Vagina (tissue), 2 donors: ENCODE measurements at regions not wholly inside any gene's neighbourhood (a gene's known extent, or its start where the extent isn't known, plus 50 kb on each side); places are given as distances from the start of the nearest gene placed in this dataset.

Experiments used
- CTCF ChIP-seq, 3 experiments: fragments of 450-650 bp in 2 of 3; fragments of 200-600 bp in 1 of 3; sonication (generic) in 1 of 3; IDR thresholded peaks; one replicate each; pipeline ENCODE4 v1.5.1; 2017 to 2019; ENCODE audit warnings: antibody characterized with exemption in 3 of 3, mild to moderate bottlenecking in 2 of 3, moderate library complexity in 2 of 3
- POLR2A ChIP-seq, 2 donors: fragments of 450-650 bp; IDR thresholded peaks; one replicate each; pipeline ENCODE4 v1.6.1; 2017; ENCODE audit warnings: antibody characterized with exemption in 2 of 2, mild to moderate bottlenecking in 2 of 2, moderate library complexity in 2 of 2
- POLR2AphosphoS5 ChIP-seq, 2 donors: sonication (generic); formaldehyde crosslinking; IDR thresholded peaks; one replicate each; pipeline ENCODE4 v1.9.0; 2017; ENCODE audit warnings: antibody characterized with exemption in 2 of 2, mild to moderate bottlenecking in 2 of 2, low read depth in 1 of 2; ENCODE audit not compliant: insufficient read depth in 1 of 2

GRCh38 chr9:118034701-118035100 is 330.5 kb downstream of the TLR4 start:
- TF ChIP-seq CTCF (IDR thresholded peaks at IDR 0.05) (no peak), POLR2A (IDR thresholded peaks at IDR 0.05) (no peak), POLR2AphosphoS5 (IDR thresholded peaks at IDR 0.05; ENCODE audit: insufficient read depth in 1 of 2, low read depth in 1 of 2) (no peak)
